H9 (cell line): ENCODE measurements at regions not wholly inside any gene's neighbourhood (a gene's known extent, or its start where the extent isn't known, plus 50 kb on each side); places are given as distances from the start of the nearest gene placed in this dataset.

Source experiments
- DNase-seq: peaks from one replicate; pipeline ENCODE4 v3.0.0-alpha.2; 2017
- H2AFZ ChIP-seq: one replicate; pipeline ENCODE4 v1.6.1; 2013; ENCODE audit warnings: mild to moderate bottlenecking, low read length, control low read depth, moderate library complexity
- H2AK5ac ChIP-seq: 2 replicates; pipeline ENCODE4 v1.6.1; 2013; ENCODE audit warnings: low read length, control low read depth, mixed read lengths; ENCODE audit not compliant: insufficient read length
- H2BK120ac ChIP-seq: one replicate; pipeline ENCODE4 v1.6.1; 2013; ENCODE audit warnings: low read depth, mild to moderate bottlenecking, low read length, control low read depth, inconsistent platforms; ENCODE audit not compliant: poor library complexity, severe bottlenecking
- H2BK12ac ChIP-seq: 2 replicates; pipeline ENCODE4 v1.6.1; 2013; ENCODE audit warnings: low read length, control low read depth, mixed read lengths, low read depth; ENCODE audit not compliant: insufficient read length
- H2BK15ac ChIP-seq: 2 replicates; pipeline ENCODE4 v1.6.1; 2013; ENCODE audit warnings: low read depth, low read length, control low read depth
- H2BK20ac ChIP-seq: one replicate; pipeline ENCODE4 v1.6.1; 2013; ENCODE audit warnings: low read depth, mild to moderate bottlenecking, low read length, control low read depth, inconsistent platforms; ENCODE audit not compliant: poor library complexity, severe bottlenecking
- H2BK5ac ChIP-seq: 2 replicates; pipeline ENCODE4 v1.6.1; 2013; ENCODE audit warnings: low read length, control low read depth, mixed read lengths; ENCODE audit not compliant: insufficient read length
- H3K14ac ChIP-seq: 2 replicates; pipeline ENCODE4 v1.6.1; 2013; ENCODE audit warnings: low read length, control low read depth; ENCODE audit not compliant: insufficient read depth
- H3K18ac ChIP-seq: 2 replicates; pipeline ENCODE4 v1.6.1; 2013; ENCODE audit warnings: low read depth, mild to moderate bottlenecking, mixed read lengths, low read length, control low read depth; ENCODE audit not compliant: insufficient read length
- H3K23ac ChIP-seq: 2 replicates; pipeline ENCODE4 v1.6.1; 2013; ENCODE audit warnings: low read length, control low read depth, mixed read lengths, low read depth; ENCODE audit not compliant: insufficient read length
- H3K23me2 ChIP-seq: 2 replicates; pipeline ENCODE4 v1.6.1; 2013; ENCODE audit warnings: low read depth, mild to moderate bottlenecking, mixed read lengths, low read length, control low read depth; ENCODE audit not compliant: insufficient read length, poor library complexity, severe bottlenecking
- H3K27ac ChIP-seq: 2 replicates; pipeline ENCODE4 v1.5.1; 2013; ENCODE audit warnings: low read length, control low read depth, mixed read lengths, low read depth; ENCODE audit not compliant: insufficient read length
- H3K27me3 ChIP-seq: 2 replicates; pipeline ENCODE4 v1.6.1; 2013; ENCODE audit warnings: low read length, control low read depth, inconsistent platforms; ENCODE audit not compliant: insufficient read depth
- H3K4ac ChIP-seq: 2 replicates; pipeline ENCODE4 v1.6.1; 2013; ENCODE audit warnings: low read depth, mild to moderate bottlenecking, control low read depth, inconsistent platforms, low read length, moderate library complexity
- H3K4me1 ChIP-seq: 2 replicates; pipeline ENCODE4 v1.6.1; 2013; ENCODE audit warnings: low read length, control low read depth, inconsistent platforms; ENCODE audit not compliant: insufficient read depth
- H3K4me2 ChIP-seq: 2 replicates; pipeline ENCODE4 v1.6.1; 2013; ENCODE audit warnings: low read length, control low read depth, mixed read lengths; ENCODE audit not compliant: insufficient read length, insufficient read depth
- H3K56ac ChIP-seq: 2 replicates; pipeline ENCODE4 v1.6.1; 2013; ENCODE audit warnings: low read depth, mild to moderate bottlenecking, mixed read lengths, low read length, control low read depth; ENCODE audit not compliant: insufficient read length
- H3K79me1 ChIP-seq: 2 replicates; pipeline ENCODE4 v1.6.1; 2013; ENCODE audit warnings: low read depth, mild to moderate bottlenecking, moderate library complexity, low read length, control low read depth, inconsistent platforms; ENCODE audit not compliant: insufficient read depth, poor library complexity, severe bottlenecking
- H3K79me2 ChIP-seq: 2 replicates; pipeline ENCODE4 v1.6.1; 2013; ENCODE audit warnings: low read length, control low read depth, inconsistent platforms; ENCODE audit not compliant: insufficient read depth
- H3K9ac ChIP-seq: 2 replicates; pipeline ENCODE4 v1.6.1; 2013; ENCODE audit warnings: low read length, control low read depth, mixed read lengths; ENCODE audit not compliant: insufficient read length; ENCODE audit errors: extremely low read depth
- H3K9me3 ChIP-seq: one replicate; pipeline ENCODE4 v1.6.1; 2013; ENCODE audit warnings: low read depth, low read length, inconsistent platforms; ENCODE audit not compliant: control insufficient read depth
- H3T11ph ChIP-seq: one replicate; pipeline ENCODE4 v1.6.1; 2013; ENCODE audit warnings: mild to moderate bottlenecking, low read length, control low read depth, inconsistent platforms
- H4K20me1 ChIP-seq: one replicate; pipeline ENCODE4 v1.6.1; 2013; ENCODE audit not compliant: control insufficient read depth, insufficient read length, insufficient read depth
- H4K5ac ChIP-seq: 2 replicates; pipeline ENCODE4 v1.6.1; 2013; ENCODE audit warnings: low read depth, mild to moderate bottlenecking, mixed read lengths, low read length, control low read depth; ENCODE audit not compliant: insufficient read length
- H4K8ac ChIP-seq: replicated peaks from 2 replicates; pipeline ENCODE4 v1.6.1; 2013; ENCODE audit warnings: low read length, control low read depth, mixed read lengths, low read depth; ENCODE audit not compliant: insufficient read length
- H4K91ac ChIP-seq: 2 replicates; pipeline ENCODE4 v1.6.1; 2013; ENCODE audit warnings: low read depth, mild to moderate bottlenecking, moderate library complexity, mixed read lengths, low read length, control low read depth; ENCODE audit not compliant: insufficient read length
- H3K27ac Mint-ChIP-seq, 3 experiments: 2 replicates in 2 of 3; 3 replicates in 1 of 3; pipeline ENCODE4 v1.8.0; 2020 to 2021; ENCODE audit warnings: mixed read lengths in 3 of 3, mild to moderate bottlenecking in 1 of 3, moderate library complexity in 1 of 3
- H3K27me3 Mint-ChIP-seq: 2 replicates; pipeline ENCODE4 v1.8.0; 2021; ENCODE audit warnings: low read depth, mild to moderate bottlenecking, moderate library complexity, mixed read lengths
- H3K36me3 Mint-ChIP-seq, 3 experiments: 2 replicates in 2 of 3; 3 replicates in 1 of 3; pipeline ENCODE4 v1.8.0; 2020 to 2021; ENCODE audit warnings: low read depth in 3 of 3, mixed read lengths in 3 of 3; ENCODE audit not compliant: insufficient read depth in 1 of 3
- H3K4me1 Mint-ChIP-seq, 2 experiments: 2 replicates each; pipeline ENCODE4 v1.8.0; 2020; ENCODE audit warnings: mixed read lengths in 2 of 2
- H3K4me3 Mint-ChIP-seq, 2 experiments: 2 replicates in 1 of 2; 3 replicates in 1 of 2; pipeline ENCODE4 v1.8.0; 2020 to 2021; ENCODE audit warnings: mild to moderate bottlenecking in 2 of 2, mixed read lengths in 2 of 2, moderate library complexity in 1 of 2
- H3K9me3 Mint-ChIP-seq, 2 experiments: 2 replicates in 1 of 2; 3 replicates in 1 of 2; pipeline ENCODE4 v1.8.0; 2020; ENCODE audit warnings: mild to moderate bottlenecking in 2 of 2, mixed read lengths in 2 of 2, moderate library complexity in 1 of 2
- WGBS: extraction: QIAGEN DNeasy Blood & Tissue Kit; methylation state at CpG from one replicate; pipeline ENCODE4 v1.1.7; 2013; ENCODE audit warnings: missing lambda C conversion rate, low lambda C conversion rate, mixed read lengths; ENCODE audit not compliant: insufficient read length; ENCODE audit errors: extremely low coverage; 5-methylcytosine and 5-hydroxymethylcytosine counted together
- TF ChIP-seq, protein P1 (sequence below): fragments of 200-600 bp; sonication (generic); conservative IDR thresholded peaks from 3 replicates; pipeline ENCODE4 v1.8.0; 2021; ENCODE audit warnings: antibody characterized with exemption, mild to moderate bottlenecking

- Histone ChIP-seq H3K79me2 (no peaks in the 10 kb centered on the region), H3K27me3 (no peaks in the 10 kb centered on the region), H2AFZ (no peak overlapping the region), H3K9ac (no peak overlapping the region), H3K9me3 (no peaks in the 10 kb centered on the region), H3T11ph (no peak overlapping the region), H2BK12ac (no peak overlapping the region), H3K27ac (no peak overlapping the region), H3K79me1 (no peaks in the 10 kb centered on the region), H2BK20ac (no peak overlapping the region), H2BK5ac (no peak overlapping the region), H3K23me2 (no peaks in the 10 kb centered on the region), H4K20me1 (no peaks in the 10 kb centered on the region), H3K4me1 (no peaks in the 10 kb centered on the region), H2BK120ac (no peak overlapping the region), H4K5ac (no peak overlapping the region), H3K18ac (no peak overlapping the region), H3K14ac (no peak overlapping the region), H3K23ac (no peak overlapping the region), H2AK5ac (no peak overlapping the region), H3K4ac (no peak overlapping the region), H4K8ac (no peak overlapping the region), H3K56ac (no peak overlapping the region), H2BK15ac (no peak overlapping the region), H3K4me2 (no peak overlapping the region), H4K91ac (no peak overlapping the region)
- no peak overlapping the region for H3K4me3 Mint-ChIP-seq
- DNase-seq, result no peak
- no CpG with 5 or more reads among the region's 3 CpGs for WGBS
- no peaks in the 10 kb centered on the region; the same call in 1 of the 2 replicates for H3K27me3 Mint-ChIP-seq
- H3K4me1 Mint-ChIP-seq, result no peaks in the 10 kb centered on the region
- TF ChIP-seq, protein P1, sequence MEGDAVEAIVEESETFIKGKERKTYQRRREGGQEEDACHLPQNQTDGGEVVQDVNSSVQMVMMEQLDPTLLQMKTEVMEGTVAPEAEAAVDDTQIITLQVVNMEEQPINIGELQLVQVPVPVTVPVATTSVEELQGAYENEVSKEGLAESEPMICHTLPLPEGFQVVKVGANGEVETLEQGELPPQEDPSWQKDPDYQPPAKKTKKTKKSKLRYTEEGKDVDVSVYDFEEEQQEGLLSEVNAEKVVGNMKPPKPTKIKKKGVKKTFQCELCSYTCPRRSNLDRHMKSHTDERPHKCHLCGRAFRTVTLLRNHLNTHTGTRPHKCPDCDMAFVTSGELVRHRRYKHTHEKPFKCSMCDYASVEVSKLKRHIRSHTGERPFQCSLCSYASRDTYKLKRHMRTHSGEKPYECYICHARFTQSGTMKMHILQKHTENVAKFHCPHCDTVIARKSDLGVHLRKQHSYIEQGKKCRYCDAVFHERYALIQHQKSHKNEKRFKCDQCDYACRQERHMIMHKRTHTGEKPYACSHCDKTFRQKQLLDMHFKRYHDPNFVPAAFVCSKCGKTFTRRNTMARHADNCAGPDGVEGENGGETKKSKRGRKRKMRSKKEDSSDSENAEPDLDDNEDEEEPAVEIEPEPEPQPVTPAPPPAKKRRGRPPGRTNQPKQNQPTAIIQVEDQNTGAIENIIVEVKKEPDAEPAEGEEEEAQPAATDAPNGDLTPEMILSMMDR, result no peak
- no peaks in the 10 kb centered on the region; a peak in 1 of 5 replicates for H3K9me3 Mint-ChIP-seq
- H3K36me3 Mint-ChIP-seq, result no peaks in the 10 kb centered on the region
- H3K27ac Mint-ChIP-seq, result no peak overlapping the region
These were observed 1044.3 kb downstream of the BCL11B start for GRCh38 chr14:98227727-98228111.
